ENCODE measurements at regions not wholly inside any gene's neighbourhood (a gene's known extent, or its start where the extent isn't known, plus 50 kb on each side); places are given as distances from the start of the nearest gene placed in this dataset.

GRCh38 chr2:117336496-117336895, 478.0 kb upstream of the DDX18 start:
- TF ChIP-seq CTCF (IDR thresholded peaks at IDR 0.05; ENCODE audit: insufficient read depth, low read length, poor library complexity, severe bottlenecking) (no peak), EZH2phosphoT487 (conservative IDR thresholded peaks at IDR 0.05; ENCODE audit: low read length) (no peak)
